Suppressor macrophage treated with lipopolysaccharide for 4 hours (primary cell): ENCODE measurements at regions not wholly inside any gene's neighbourhood (a gene's known extent, or its start where the extent isn't known, plus 50 kb on each side); places are given as distances from the start of the nearest gene placed in this dataset.

Experiments
- DNase-seq: peaks from one replicate; pipeline ENCODE4 v3.0.0-alpha.2; 2020

DNA sequence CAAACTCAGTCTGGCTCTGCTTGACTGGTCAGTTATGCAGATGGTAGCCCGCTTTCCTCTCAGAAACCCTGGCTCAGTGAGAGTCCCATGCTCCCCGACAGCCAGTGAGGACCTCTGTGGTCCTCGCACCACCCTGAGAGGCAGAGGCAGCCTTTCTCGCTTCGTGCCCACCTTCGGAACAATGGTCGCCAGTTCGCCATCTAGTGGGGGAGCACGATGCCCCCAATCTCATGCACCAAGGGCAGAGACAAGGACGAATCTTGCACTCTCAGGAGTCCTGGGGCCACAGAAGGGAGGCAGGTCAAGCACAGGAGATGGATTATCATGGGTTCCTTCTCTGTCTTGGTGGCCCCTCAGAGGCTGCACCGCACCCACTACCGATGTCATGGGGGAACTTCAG is 75.2 kb downstream of the RHCG start:
- DNase-seq, result no peak

DNA sequence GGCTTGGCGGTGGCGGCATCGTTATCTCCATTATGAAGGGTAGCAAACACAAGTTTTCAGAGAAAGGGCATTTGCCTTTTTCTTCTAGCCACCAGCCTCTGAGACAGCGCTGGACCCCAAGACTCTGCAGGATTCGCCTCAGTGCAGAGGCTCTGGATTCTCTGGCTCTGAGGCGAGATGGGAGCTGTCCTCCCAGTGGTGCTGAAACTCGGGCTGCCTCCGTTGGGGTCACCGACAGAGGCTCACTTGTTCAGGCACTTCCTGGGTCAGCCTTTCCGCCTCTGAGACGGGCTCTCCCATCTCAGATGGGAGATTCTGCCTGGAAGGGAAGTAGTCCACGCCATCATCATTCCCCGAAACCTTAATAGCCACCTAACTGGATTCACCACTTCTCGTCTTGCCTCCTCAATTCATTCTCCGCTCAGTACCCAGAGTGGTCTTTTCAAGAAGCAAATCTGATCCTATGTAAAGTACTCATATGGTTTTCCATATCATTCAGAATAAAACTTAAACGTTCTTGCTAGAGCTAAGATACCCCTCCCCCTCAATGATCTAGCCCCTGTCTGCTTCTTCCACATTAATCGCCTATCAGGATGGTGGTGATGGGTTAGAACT is 76.9 kb downstream of the RHCG start:
- peak; percentile 50 for DNase-seq

DNA sequence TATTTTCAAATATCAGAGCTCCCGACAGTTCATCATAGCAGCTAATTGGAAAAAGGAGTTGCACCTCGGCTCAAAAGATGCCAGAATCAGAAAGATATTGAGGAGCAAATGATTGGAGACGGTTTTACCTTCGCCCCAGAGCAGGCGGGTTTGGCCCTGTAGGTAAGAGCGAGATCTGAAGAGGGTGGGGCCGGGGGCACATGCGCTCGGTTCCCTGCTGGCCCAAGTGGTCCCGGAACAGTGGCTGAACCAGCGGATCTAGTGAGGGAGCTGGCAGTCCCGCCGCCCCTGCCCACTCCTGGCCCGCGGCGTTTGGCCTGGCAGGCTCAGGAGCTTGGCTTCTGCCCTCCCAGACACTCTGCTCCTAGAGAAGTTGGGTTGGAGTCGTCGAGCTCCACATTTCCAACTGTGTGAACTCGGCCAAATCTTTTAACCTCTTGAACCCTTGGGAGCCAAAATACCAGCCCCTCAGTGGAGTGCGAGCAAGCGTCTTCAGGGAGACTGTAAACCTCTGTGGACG is 79.1 kb downstream of the RHCG start:
- DNase-seq, result no peak

DNA sequence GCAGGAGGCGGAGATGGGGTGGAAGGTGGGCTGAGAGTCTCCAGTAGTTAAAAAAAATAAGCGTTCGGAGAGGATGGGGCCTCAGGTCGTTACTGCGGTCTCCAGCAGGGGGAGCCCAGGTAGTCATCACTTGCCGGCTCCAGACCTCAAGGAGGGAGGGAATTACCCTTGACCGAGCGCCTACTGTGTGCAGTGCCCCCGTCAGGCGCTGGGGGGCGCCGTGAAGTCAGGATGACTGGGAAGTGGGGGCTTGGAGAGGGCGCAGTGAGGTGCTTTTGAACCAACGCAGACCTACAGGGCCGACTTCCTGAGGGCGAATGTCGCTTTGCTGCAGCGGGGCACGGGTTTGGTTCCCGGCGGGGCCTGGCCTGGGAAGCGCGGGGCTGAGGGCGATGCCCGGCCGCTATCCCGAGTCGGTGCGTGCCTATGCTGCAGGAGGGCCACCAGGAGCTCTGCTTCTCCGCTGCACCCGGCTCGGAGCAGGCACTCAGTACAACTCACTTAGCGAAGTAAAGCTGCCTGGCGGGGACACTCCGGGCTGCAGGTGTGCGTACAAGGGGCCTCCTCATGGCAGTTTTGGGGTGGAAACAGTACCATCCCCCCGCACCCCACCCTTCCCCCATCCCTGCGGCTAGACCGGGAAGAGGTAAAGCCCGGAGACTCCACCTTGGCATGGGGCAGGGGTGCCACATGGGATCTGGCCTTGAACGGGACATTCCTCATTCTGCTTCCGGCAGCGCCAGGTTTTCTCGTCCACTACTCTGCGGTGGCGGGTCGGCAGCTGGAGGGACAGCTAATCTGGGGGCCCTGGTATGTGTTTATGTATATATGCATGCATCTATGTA is 79.8 kb downstream of the RHCG start:
- peak; percentile 85 for DNase-seq

DNA sequence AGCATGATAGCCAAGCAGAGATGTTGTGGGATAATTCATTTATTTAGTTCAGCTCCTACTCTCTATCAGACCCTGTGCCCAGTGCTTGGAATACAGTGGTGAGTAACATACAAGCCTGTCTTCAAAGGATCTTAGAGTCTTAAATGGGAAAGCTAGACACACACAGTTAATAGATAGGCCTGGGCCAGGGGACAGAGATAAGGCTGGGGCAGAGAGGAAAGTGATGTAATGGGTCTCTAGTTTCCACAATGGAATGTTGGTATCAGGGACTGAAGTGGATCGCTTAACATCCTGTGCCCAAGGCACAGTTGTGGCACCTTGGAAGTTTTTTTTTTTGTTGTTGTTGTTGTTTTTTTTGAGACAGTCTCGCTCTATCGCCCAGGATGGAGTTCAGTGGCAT is 79.9 kb upstream of the POLG start:
- DNase-seq, result no peak

DNA sequence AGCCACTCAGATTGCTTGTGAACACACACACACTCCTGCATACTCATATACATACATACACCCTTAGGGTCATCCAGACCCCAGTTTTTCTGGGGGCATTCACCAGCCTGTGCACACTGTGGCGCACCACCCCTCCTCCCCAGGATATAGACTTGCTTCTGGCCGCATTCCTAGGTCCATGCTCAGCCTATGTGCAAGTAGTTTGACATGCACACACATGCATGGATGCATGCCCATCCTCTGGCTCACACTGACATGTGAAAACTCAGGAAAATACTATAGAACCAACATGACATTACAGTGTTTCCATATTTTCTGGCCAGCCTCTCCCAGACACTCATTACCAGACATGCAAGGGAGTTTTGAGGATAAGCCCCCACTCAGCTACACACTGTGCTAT is 79.3 kb upstream of the POLG start:
- no peak for DNase-seq

DNA sequence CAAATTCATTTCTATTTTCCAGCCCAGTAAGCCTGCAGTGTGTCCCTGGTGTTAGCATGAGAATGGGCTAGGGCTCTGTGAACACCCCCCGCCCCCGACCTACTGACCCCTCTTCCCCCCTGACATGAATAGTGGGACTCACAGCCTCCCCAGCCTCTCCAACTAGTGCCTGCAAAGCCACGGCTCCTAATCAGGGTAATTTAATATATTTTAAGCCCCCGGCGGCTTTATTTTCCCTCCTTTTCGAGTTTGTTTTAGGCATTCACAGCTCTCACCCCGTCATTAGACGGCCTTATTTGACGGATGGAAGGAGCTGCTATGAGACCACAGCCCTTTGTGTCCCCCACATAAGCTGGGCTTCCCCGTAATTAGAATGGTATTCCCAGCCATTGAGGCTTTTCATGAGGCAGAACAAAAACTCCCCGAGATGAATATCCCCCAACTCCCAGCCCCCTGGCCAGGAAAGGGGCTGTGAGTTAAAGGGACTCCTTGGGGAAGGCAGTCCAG is 78.3 kb upstream of the POLG start:
- no peak for DNase-seq

DNA sequence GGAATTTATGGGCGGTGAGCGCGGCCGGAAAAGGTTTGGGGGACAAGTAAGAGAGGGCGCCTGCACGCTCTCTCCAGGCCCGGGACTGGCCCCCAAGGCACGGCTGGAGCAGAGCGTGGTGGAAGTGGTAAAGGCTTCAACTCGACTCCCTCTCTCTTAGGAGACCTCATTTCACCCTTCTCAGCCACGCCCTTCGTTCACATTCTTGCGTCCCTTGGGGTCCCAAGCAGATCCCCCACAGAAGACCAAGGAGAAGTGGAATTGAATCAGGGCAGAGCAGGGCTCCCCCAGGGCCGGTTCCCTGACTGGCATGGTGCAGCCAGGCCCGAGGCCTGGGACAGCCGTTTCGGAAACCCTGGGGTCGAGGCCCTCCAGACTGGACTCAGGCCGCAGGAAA is 75.4 kb upstream of the POLG start:
- no peak for DNase-seq

DNA sequence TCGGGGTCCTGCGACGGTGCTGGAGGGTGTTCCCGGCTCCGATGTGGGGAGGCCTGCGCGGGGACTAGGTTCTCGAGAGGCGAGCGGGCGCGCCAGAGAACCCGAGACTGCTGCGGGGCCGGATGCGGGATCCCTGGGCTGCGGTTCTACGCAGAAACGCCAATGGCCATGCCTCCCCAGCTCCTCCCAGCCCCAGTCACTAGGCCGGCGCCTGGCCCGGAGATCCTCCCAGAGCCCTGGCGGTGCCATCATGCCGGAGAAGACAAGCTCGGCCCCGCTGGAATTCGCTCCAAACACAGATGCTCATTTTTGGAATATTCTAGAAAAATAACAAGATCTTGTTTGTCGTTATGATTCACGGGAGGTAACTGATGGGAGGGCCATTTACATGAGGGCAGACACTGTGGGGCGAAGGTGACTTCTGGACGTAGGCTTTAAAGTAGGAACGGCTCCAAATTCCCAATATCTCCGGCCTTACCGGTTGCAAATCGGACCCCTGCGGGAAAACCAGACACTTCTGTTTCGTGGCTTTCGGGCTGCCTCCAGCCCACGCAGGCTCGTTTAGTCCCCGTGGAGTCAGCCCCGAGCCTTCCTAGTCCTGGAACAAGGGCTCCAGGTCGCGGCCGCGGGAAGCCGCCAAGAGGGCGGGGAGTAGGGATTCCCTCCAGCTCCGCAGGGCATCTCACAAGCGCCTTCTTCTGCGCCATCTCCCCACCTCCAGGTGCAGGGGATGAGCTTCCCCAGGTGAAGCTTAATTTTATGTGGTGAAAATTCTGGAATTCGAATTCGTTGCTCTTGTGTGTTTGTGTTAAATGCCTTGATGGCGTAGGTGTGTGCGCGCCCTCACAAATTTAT is 74.8 kb upstream of the POLG start:
- DNase-seq, result no peak

DNA sequence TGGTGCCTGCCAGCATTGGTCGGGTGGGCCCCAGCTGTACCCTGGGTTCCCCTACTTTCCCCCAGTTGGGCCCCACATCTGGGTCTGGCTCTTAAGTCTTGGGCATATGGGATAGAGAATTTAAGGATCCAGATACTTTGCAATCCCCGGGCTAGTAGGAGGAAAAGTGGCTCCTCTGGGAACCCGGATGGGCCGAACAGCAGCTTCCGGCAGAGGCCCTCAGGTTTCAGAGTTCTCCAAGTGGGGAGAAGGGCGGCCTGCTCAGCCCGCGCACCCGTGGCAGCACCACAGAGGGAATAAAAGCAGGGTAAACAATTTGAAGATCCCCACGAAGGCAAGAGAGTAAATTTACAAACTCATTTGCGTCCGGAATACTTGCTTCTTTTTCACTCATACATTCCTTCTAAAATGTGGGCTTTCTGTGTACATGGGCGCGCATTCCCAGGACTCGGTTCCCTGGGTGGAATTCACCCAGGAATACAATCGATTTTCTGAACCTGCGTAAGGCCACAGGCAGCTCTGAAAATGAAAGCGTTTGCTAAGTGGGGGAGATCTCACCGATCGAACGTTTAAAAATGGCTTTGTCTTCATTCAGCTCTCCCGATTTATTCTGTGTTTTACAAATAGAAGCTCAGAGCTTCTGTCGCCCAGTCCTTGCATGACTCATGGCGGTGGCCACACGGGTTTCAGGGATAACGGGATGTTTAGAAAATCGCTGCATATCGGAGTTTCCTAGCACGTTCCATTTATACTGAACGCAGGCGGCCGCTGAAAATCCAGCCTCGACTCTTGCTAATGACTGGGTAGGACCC is 74.0 kb upstream of the POLG start:
- peak; percentile 31 for DNase-seq

DNA sequence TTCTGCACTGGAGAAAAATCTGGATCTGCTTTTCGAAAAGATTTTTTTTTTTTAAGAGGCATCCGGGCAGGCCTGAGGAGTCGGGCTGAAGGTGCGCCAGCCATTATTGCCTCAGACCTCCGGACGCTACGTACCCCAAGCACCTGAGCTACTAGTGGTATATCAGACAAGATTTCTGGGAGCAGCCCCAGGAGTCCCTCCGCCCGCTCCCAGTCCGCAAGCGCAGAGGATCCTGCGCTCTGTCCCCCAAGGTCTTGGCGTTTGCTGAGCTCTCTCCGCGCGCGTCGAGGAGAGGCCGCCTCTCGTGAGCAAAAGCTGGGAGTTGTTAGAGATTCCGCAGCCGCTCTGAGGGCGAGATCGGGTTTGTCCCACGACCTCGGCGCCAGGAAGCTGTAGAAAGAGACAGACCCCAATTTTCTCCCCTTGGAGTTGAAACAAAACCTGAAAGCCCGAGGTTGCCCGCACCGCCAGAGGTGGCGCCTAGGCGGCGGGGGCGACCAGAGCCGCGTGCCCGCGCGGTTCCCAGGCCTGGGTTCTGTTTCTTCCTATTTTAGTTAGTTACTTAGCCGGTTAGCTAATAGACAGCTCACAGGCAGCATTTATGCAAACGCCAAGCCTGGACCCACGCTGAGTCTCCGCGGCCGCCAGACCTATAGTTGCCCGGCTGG is 72.5 kb upstream of the POLG start:
- DNase-seq, result peak; percentile 63

DNA sequence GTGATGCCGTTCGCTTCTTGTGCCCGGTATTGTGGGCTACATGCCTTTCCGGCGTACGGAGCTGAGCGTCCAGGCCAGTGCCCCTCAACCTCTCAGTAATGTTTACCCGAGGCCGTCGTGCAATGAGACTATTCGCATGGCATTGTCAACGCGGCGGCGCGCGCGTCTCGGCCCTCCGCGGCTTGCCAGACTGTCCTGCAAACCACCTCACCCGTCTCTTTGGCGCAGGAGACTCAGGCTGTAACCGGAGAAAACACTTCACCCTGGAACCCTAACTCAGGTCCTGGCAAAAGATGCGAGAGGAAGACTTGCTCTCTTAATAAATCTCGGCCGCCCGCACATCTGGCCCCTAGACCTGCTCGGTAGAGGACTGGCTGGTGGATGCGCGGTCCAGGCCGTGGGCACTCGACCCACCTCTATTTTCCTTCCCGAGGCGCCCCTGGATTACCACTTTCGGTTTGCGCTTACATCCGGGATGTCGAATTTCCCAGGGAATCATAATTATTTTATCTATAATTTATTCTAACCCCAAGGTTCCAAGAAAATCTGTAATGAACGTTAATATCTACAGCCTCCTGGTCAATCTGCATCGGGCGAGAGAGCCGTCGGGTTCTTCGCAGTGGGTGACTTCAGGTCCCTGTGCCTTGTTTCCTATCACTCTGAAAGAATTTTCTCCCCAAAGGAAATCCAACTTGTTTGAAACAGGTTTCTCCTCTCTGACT is 71.8 kb upstream of the POLG start:
- no peak for DNase-seq

DNA sequence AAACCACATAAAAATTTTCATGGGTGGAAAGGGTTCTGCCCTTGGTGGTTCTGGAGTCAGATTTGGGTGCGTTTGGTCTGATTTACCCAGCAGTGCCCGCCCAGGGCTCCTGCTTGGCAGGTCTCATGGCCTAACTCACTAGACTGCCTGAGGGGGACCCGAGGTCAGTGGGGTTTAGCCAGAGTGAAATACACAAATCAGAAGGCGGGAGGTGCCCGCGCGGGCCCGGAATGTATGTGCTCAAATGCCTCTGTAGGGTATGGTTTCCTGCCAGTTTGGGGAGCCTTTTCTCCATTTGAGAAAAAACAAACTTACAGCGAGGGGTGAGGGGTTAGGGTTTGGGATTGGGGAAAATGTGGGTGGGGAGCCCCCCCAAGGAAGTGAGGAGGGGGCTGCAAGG is 70.9 kb upstream of the POLG start:
- no peak for DNase-seq

DNA sequence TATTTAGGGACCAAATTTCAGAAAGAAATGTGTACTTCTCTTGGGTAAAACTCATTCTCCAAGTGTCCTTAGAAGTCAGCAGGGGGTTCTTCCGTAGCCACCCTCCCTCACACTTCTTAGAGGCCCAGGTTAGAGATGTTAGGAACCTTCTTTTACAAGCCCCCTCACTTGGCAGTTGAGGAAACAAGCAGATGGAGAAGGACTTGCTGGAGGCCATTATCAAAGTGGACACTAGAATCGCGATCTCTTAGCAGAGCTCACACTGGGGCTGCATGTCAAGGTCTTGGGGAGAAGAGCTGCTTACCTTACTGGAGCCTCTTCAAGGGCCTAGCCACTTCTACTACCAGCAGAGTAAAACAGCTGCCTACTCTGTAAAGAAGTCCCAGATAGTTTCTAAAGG is 69.4 kb upstream of the POLG start:
- no peak for DNase-seq

DNA sequence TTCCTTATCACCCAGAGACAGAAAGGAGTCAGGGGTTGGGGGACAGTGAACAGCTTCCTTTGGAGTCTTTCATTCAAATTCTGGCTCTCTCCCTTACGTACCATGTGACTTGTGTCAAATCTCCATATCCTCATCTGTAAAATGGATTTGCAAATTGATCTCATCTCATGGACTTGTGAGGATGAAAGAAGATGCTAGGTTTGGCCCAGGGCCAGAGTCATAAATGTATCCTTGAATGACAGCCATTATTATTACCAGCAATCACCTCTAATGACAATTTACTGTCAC is 67.8 kb upstream of the POLG start:
- DNase-seq, result no peak

DNA sequence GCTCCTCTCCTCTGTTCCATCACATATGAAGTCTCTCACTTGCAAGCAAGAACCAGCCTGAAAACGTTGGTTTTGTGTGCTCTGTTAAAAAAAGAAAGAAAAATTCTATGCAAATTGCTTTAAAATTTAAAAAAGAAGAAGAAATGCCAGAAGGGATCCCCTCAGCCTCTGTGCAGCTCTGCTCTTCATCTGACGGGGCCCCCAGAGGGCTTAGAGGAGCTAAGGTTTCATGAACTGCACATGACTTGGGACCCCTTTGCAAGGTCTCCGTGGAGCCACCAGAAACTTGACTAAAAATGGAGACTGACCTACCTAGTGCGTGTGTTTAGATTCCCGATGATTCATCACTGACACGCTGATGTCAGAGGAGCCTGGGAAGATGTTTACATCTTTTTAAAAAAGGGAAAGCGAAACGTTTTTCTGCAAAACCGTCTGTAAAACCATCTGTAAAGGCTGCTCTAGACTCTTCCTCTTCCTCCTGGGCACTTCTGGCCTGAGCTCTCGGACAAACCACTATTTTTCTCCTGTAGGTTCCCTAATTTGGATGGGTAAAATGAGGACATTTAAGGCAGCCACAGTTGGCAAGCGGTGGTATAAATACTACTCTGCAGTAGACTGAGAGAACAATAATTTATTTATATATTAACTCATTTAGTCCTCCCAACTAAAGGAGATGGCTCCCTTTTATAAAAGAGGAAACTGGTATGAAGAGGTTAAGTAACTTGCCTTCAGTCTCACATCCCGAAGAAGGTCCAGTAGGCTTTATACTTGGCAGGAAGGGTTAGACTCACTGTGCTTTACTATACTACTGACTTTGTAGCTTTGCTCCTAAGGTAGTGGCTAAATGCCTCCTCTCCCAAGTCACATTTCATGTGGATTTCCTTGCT is 67.2 kb upstream of the POLG start:
- peak; percentile 88 for DNase-seq

DNA sequence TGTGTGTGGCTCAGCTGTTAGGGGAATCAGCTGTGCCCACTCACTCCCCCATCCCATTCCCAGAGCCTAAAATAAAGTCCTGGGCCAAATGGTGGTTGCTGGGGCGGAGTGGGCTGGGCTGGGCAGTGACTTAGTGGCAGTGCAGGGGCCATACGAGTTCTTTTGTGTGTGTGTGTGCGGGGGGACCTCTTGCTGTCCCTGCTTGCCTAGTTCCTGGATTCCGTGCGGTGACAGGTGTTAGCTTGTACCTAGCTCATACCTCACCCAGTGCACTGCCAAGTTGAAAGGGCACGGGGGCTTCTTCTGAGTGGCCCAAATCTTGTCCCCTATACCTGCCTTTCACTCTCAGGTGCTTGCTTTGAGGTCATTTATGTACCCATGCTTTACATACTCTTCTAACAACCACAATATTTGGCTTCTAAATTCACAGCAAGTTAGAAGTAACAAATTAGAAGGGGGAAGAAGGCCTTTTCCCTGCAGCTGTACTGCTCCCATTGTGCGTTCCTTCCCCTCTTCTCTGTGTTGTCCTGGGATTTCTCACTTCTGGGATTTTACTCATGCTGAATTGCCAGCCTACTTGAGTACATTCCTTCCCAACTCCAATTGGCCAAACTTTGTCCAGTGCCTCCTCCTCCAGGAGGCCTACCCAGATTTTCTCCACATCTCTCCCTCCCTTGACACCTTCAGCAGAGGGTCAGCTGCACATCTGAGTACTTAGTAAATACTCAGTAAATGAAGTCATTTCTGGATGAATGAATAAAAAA is 66.3 kb upstream of the POLG start:
- no peak for DNase-seq

DNA sequence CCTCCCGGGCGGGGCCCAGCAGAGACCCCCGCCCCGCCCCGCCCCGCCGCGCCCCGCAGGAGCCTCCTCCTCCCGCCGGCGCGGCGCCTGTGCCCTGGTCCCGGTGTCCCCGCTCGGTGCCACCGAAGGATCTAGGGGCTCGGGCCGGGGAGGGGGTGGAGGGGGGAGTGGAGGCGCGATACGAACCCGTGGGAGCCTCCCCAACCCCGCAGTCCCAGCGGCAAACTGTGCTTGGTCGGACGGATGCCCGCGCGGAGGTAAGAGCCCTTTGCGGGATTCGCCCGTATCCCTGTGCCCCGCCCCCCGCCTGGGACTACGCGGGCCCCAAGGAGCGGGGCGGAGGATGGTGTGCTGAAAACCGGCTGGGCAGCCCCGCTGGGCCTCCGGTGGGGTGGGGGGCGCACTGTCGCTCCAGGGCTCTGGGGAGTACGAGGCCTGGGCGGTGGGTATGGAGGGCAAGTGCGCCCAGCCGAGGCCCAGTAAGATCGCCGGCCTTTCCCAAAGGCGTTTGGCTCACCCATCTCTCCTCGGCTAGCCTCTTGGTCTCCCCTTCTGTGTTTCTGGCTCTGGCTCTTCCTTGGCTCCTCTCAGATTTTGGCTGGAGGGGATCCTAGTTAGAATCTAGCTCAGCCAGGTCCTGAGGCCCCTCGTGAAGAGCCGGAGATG is 65.6 kb upstream of the POLG start:
- no peak for DNase-seq
